Gastroesophageal sphincter (tissue), 3 donors: ENCODE measurements at regions not wholly inside any gene's neighbourhood (a gene's known extent, or its start where the extent isn't known, plus 50 kb on each side); places are given as distances from the start of the nearest gene placed in this dataset.

Source experiments
- EP300 ChIP-seq: sonication (generic); formaldehyde crosslinking; IDR thresholded peaks from one replicate; pipeline ENCODE4 v1.6.1; 2017; ENCODE audit warnings: antibody characterized with exemption, mild to moderate bottlenecking
- POLR2AphosphoS5 ChIP-seq: sonication (generic); formaldehyde crosslinking; IDR thresholded peaks from one replicate; pipeline ENCODE4 v1.6.1; 2017; ENCODE audit warnings: antibody characterized with exemption
- TF ChIP-seq, protein P1 (sequence below), 4 experiments: fragments of 200-600 bp in 2 of 4; fragments of 450-650 bp in 2 of 4; sonication (generic) in 1 of 4; IDR thresholded peaks; one replicate each; pipeline ENCODE4 v1.5.1; 2017 to 2019; ENCODE audit warnings: antibody characterized with exemption in 4 of 4, mild to moderate bottlenecking in 2 of 4, moderate library complexity in 2 of 4

DNA sequence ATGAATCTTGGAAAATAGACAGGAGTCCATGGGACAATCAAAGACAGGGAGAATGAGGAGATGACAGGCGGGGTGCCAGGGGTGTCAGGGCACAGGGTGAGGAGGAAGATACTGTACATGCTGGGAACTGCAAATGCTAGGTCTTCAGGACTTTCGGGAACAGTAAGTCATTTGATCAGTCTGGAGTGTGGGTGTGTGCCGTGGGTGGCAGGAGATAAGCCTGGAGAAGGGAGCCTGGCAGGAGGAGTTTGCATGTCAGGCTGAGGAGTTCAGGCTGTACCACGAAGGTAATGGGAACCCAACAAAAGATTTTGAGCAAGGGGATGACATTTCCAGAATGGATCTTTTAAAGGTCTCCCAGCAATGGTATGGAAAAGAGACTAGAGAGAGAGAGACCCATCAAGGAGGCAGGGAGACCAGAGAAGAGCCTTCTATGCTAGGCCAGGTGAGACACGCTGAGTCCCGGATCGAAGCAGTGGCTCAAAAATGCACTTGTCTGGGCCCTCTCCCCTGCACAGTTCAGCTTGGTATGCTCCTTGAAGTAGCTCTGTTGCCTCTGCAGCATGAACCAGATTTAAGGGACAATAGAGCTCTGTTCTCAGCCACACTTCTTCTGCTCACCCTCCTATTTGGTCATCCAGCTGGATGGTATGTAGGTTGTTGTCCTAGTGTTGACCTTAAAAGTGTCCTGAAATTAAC, 77.0 kb upstream of the FER start:
- TF ChIP-seq, protein P1, sequence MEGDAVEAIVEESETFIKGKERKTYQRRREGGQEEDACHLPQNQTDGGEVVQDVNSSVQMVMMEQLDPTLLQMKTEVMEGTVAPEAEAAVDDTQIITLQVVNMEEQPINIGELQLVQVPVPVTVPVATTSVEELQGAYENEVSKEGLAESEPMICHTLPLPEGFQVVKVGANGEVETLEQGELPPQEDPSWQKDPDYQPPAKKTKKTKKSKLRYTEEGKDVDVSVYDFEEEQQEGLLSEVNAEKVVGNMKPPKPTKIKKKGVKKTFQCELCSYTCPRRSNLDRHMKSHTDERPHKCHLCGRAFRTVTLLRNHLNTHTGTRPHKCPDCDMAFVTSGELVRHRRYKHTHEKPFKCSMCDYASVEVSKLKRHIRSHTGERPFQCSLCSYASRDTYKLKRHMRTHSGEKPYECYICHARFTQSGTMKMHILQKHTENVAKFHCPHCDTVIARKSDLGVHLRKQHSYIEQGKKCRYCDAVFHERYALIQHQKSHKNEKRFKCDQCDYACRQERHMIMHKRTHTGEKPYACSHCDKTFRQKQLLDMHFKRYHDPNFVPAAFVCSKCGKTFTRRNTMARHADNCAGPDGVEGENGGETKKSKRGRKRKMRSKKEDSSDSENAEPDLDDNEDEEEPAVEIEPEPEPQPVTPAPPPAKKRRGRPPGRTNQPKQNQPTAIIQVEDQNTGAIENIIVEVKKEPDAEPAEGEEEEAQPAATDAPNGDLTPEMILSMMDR (IDR thresholded peaks at IDR 0.05), result no peak
- TF ChIP-seq EP300, result no peak
- TF ChIP-seq POLR2AphosphoS5, result no peak
